Stimulated activated naive CD8-positive, alpha-beta T cell treated with anti-CD3 and anti-CD28 coated beads, Interleukin-15, Interleukin-2, amounts not matched to agents 100 ng/mL and 50 ng/mL, for 24 hours (primary cell): ENCODE measurements at regions not wholly inside any gene's neighbourhood (a gene's known extent, or its start where the extent isn't known, plus 50 kb on each side); places are given as distances from the start of the nearest gene placed in this dataset.
"Not testable (repeated sequence)": the region's sequence is repeated elsewhere in the genome, so short reads cannot be mapped to it uniquely, and the experiment has no call there.

Experiments used
- H3K27ac Mint-ChIP-seq: one replicate; pipeline ENCODE4 v1.8.0; 2021; ENCODE audit warnings: mild to moderate bottlenecking, mixed read lengths
- H3K27me3 Mint-ChIP-seq: one replicate; pipeline ENCODE4 v1.8.0; 2021; ENCODE audit warnings: mixed read lengths
- H3K36me3 Mint-ChIP-seq: one replicate; pipeline ENCODE4 v1.8.0; 2021; ENCODE audit warnings: low read depth, mixed read lengths
- H3K4me1 Mint-ChIP-seq: one replicate; pipeline ENCODE4 v1.8.0; 2021; ENCODE audit warnings: low read depth, mixed read lengths
- H3K4me3 Mint-ChIP-seq: one replicate; pipeline ENCODE4 v1.8.0; 2021; ENCODE audit warnings: mild to moderate bottlenecking, mixed read lengths
- H3K9me3 Mint-ChIP-seq: one replicate; pipeline ENCODE4 v1.8.0; 2021; ENCODE audit warnings: mixed read lengths

GRCh38 chr15:39502082-39502447 is 78.8 kb upstream of the THBS1 start:
- peaks cover 6% of the 10 kb centered on the region for H3K4me1 Mint-ChIP-seq

GRCh38 chr15:39502611-39503195 is 78.2 kb upstream of the THBS1 start:
- Mint-ChIP-seq H3K36me3 (no peaks in the 10 kb centered on the region), H3K9me3 (no peaks in the 10 kb centered on the region), H3K4me1 (peaks cover 6% of the 10 kb centered on the region), H3K4me3 (no peak overlapping the region), H3K27me3 (no peaks in the 10 kb centered on the region), H3K27ac (no peak overlapping the region)

More at GRCh38 chr15:39502082-39502447, 78.8 kb upstream of the THBS1 start:
- H3K4me3 Mint-ChIP-seq = no peak overlapping the region
- no peaks in the 10 kb centered on the region for H3K36me3 Mint-ChIP-seq
- no peak overlapping the region for H3K27ac Mint-ChIP-seq
- H3K9me3 Mint-ChIP-seq = no peaks in the 10 kb centered on the region
- no peaks in the 10 kb centered on the region for H3K27me3 Mint-ChIP-seq

- no peaks in the 10 kb centered on the region for H3K36me3 Mint-ChIP-seq
- no peak overlapping the region for H3K4me3 Mint-ChIP-seq
- H3K9me3 Mint-ChIP-seq = no peaks in the 10 kb centered on the region
- peaks cover 6% of the 10 kb centered on the region for H3K4me1 Mint-ChIP-seq
- no peak overlapping the region for H3K27ac Mint-ChIP-seq
- no peaks in the 10 kb centered on the region for H3K27me3 Mint-ChIP-seq
Observed at GRCh38 chr15:39503526-39503925, 77.4 kb upstream of the THBS1 start.

GRCh38 chr15:39504808-39505207 is 76.1 kb upstream of the THBS1 start:
- H3K27ac Mint-ChIP-seq = no peak overlapping the region
- peaks cover 6% of the 10 kb centered on the region for H3K4me1 Mint-ChIP-seq
- no peaks in the 10 kb centered on the region for H3K9me3 Mint-ChIP-seq
- H3K27me3 Mint-ChIP-seq = no peaks in the 10 kb centered on the region
- no peak overlapping the region for H3K4me3 Mint-ChIP-seq
- no peaks in the 10 kb centered on the region for H3K36me3 Mint-ChIP-seq

- H3K4me3 Mint-ChIP-seq = no peak overlapping the region
- H3K27me3 Mint-ChIP-seq = peaks cover 3% of the 10 kb centered on the region
- H3K36me3 Mint-ChIP-seq = no peaks in the 10 kb centered on the region
- H3K9me3 Mint-ChIP-seq = no peaks in the 10 kb centered on the region
- no peak overlapping the region for H3K27ac Mint-ChIP-seq
- H3K4me1 Mint-ChIP-seq = peaks cover 6% of the 10 kb centered on the region
Observed at GRCh38 chr15:39506146-39506545, 74.7 kb upstream of the THBS1 start.

GRCh38 chr15:39508536-39508935 is 72.3 kb upstream of the THBS1 start:
- no peaks in the 10 kb centered on the region for H3K36me3 Mint-ChIP-seq
- H3K4me1 Mint-ChIP-seq = no peaks in the 10 kb centered on the region
- H3K27me3 Mint-ChIP-seq = peaks cover 4% of the 10 kb centered on the region
- H3K27ac Mint-ChIP-seq = no peak overlapping the region
- no peaks in the 10 kb centered on the region for H3K9me3 Mint-ChIP-seq
- H3K4me3 Mint-ChIP-seq = no peak overlapping the region

GRCh38 chr15:39510001-39510701 is 70.7 kb upstream of the THBS1 start:
- Mint-ChIP-seq H3K27me3 (peaks cover 14% of the 10 kb centered on the region), H3K4me3 (no peak overlapping the region), H3K9me3 (peaks cover 10% of the 10 kb centered on the region), H3K27ac (no peak overlapping the region), H3K4me1 (no peaks in the 10 kb centered on the region), H3K36me3 (no peaks in the 10 kb centered on the region)

GRCh38 chr15:39511000-39511915 is 69.6 kb upstream of the THBS1 start:
- no peaks in the 10 kb centered on the region for H3K36me3 Mint-ChIP-seq
- H3K27me3 Mint-ChIP-seq = peaks cover 25% of the 10 kb centered on the region
- no peaks in the 10 kb centered on the region for H3K4me1 Mint-ChIP-seq
- no peak overlapping the region for H3K27ac Mint-ChIP-seq
- H3K9me3 Mint-ChIP-seq = peaks cover 12% of the 10 kb centered on the region
- H3K4me3 Mint-ChIP-seq = no peak overlapping the region

- H3K27me3 Mint-ChIP-seq = peaks cover 31% of the 10 kb centered on the region
- H3K4me1 Mint-ChIP-seq = no peaks in the 10 kb centered on the region
- no peak overlapping the region for H3K27ac Mint-ChIP-seq
- no peak overlapping the region for H3K4me3 Mint-ChIP-seq
- no peaks in the 10 kb centered on the region for H3K36me3 Mint-ChIP-seq
- peaks cover 12% of the 10 kb centered on the region for H3K9me3 Mint-ChIP-seq
Observed at GRCh38 chr15:39511916-39512260, 69.0 kb upstream of the THBS1 start.

- H3K36me3 Mint-ChIP-seq = no peaks in the 10 kb centered on the region
- peaks cover 12% of the 10 kb centered on the region for H3K9me3 Mint-ChIP-seq
- H3K27ac Mint-ChIP-seq = no peak overlapping the region
- H3K4me3 Mint-ChIP-seq = no peak overlapping the region
- peaks cover 38% of the 10 kb centered on the region for H3K27me3 Mint-ChIP-seq
- H3K4me1 Mint-ChIP-seq = no peaks in the 10 kb centered on the region
Observed at GRCh38 chr15:39512643-39513042, 68.2 kb upstream of the THBS1 start.

- H3K9me3 Mint-ChIP-seq = peaks cover 12% of the 10 kb centered on the region
Observed at GRCh38 chr15:39513936-39514335, 66.9 kb upstream of the THBS1 start.

GRCh38 chr15:39514933-39515332 is 65.9 kb upstream of the THBS1 start:
- Mint-ChIP-seq H3K27ac (no peak overlapping the region), H3K4me3 (no peak overlapping the region)

More at GRCh38 chr15:39513936-39514335, 66.9 kb upstream of the THBS1 start:
- Mint-ChIP-seq H3K27ac (no peak overlapping the region), H3K36me3 (no peaks in the 10 kb centered on the region), H3K4me3 (no peak overlapping the region), H3K4me1 (no peaks in the 10 kb centered on the region), H3K27me3 (peaks cover 47% of the 10 kb centered on the region)

GRCh38 chr15:39515765-39516164 is 65.1 kb upstream of the THBS1 start:
- no peak overlapping the region for H3K4me3 Mint-ChIP-seq
- H3K27me3 Mint-ChIP-seq = peaks cover 55% of the 10 kb centered on the region
- no peak overlapping the region for H3K27ac Mint-ChIP-seq
- H3K36me3 Mint-ChIP-seq = no peaks in the 10 kb centered on the region
- peaks cover 12% of the 10 kb centered on the region for H3K9me3 Mint-ChIP-seq
- H3K4me1 Mint-ChIP-seq = no peaks in the 10 kb centered on the region

More at GRCh38 chr15:39514933-39515332, 65.9 kb upstream of the THBS1 start:
- Mint-ChIP-seq H3K36me3 (no peaks in the 10 kb centered on the region), H3K27me3 (peaks cover 50% of the 10 kb centered on the region), H3K9me3 (peaks cover 12% of the 10 kb centered on the region), H3K4me1 (no peaks in the 10 kb centered on the region)

GRCh38 chr15:39517122-39517855 is 63.6 kb upstream of the THBS1 start:
- Mint-ChIP-seq H3K4me3 (no peak overlapping the region), H3K9me3 (peaks cover 12% of the 10 kb centered on the region), H3K27me3 (peaks cover 58% of the 10 kb centered on the region), H3K4me1 (no peaks in the 10 kb centered on the region), H3K36me3 (no peaks in the 10 kb centered on the region), H3K27ac (no peak overlapping the region)

- not testable (repeated sequence) for H3K4me1 Mint-ChIP-seq, H3K27ac Mint-ChIP-seq, H3K9me3 Mint-ChIP-seq, H3K4me3 Mint-ChIP-seq, H3K36me3 Mint-ChIP-seq
- peaks cover 20% of the 10 kb centered on the region for H3K27me3 Mint-ChIP-seq
Observed at GRCh38 chr15:39523968-39524367, 56.9 kb upstream of the THBS1 start.
